ENCODE measurements at regions not wholly inside any gene's neighbourhood (a gene's known extent, or its start where the extent isn't known, plus 50 kb on each side); places are given as distances from the start of the nearest gene placed in this dataset.

DNA sequence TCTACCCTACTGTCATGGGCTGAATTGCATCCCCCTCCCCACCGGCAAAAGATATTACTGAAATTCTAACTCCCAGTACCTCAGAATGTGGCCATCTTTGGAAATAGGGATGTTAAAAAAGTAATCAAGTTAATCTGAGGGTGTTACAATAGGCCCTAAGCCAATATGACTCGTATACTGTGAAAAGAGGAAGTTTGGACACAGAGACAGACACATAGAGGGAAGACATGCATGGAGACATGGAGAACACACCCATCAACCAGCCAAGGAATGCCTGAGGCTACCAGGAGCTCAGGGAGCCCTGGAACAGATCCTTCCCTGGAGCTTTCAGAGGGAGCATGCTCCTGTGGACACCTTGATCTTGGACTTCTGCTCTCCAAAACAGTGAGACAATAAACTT lies 138.2 kb upstream of the ADO start:
- Histone ChIP-seq H3K27me3 (ENCODE audit: insufficient read depth) (peaks cover 4% of the 10 kb centered on the region; the same call in 1 of the 2 replicates), H3K9ac (no peak overlapping the region), H3K4me1 (ENCODE audit: control insufficient read depth in 1 of 2, insufficient read depth in 2 of 2, low read depth in 1 of 2, low read length in 1 of 2) (no peaks in the 10 kb centered on the region), H3K4me3 (ENCODE audit: low read depth in 2 of 2, low read length in 1 of 2) (no peak overlapping the region), H3K36me3 (replicated peaks in 1 of 2; ENCODE audit: control insufficient read depth in 1 of 2, insufficient read depth in 2 of 2, low read length in 1 of 2) (no peaks in the 10 kb centered on the region), H2AFZ (ENCODE audit: low read depth) (no peak overlapping the region), H3K9me3 (no peaks in the 10 kb centered on the region), H4K20me1 (ENCODE audit: insufficient read depth) (no peaks in the 10 kb centered on the region), H3K27ac (ENCODE audit: low read depth in 2 of 2, low read length in 1 of 2) (no peak overlapping the region), H3K9me2 (no peaks in the 10 kb centered on the region), H3K79me2 (ENCODE audit: insufficient read depth) (no peaks in the 10 kb centered on the region), H3F3A (replicated peaks; ENCODE audit: insufficient read depth) (no peaks in the 10 kb centered on the region), H3K4me2 (no peak overlapping the region)
- 20% methylated on average over 2 of the region's 2 CpGs for WGBS (ENCODE audit: low lambda C conversion rate)
- TF ChIP-seq FOSL2 (IDR thresholded peaks at IDR 0.05; ENCODE audit: borderline replicate concordance, low read depth): no peak
- no peak for TF ChIP-seq SIN3A (IDR thresholded peaks at IDR 0.05; ENCODE audit: borderline replicate concordance, low read depth, low read length)
- TF ChIP-seq, protein P1, sequence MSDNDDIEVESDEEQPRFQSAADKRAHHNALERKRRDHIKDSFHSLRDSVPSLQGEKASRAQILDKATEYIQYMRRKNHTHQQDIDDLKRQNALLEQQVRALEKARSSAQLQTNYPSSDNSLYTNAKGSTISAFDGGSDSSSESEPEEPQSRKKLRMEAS (IDR thresholded peaks at IDR 0.05; ENCODE audit: low read depth): no peak
- TF ChIP-seq, protein P2, sequence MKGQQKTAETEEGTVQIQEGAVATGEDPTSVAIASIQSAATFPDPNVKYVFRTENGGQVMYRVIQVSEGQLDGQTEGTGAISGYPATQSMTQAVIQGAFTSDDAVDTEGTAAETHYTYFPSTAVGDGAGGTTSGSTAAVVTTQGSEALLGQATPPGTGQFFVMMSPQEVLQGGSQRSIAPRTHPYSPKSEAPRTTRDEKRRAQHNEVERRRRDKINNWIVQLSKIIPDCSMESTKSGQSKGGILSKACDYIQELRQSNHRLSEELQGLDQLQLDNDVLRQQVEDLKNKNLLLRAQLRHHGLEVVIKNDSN (IDR thresholded peaks at IDR 0.05; ENCODE audit: borderline replicate concordance, low read depth): no peak
- no peak for TF ChIP-seq RCOR1 (IDR thresholded peaks at IDR 0.05; ENCODE audit: low read length)
- no peak for TF ChIP-seq POLR2AphosphoS5 (IDR thresholded peaks at IDR 0.05; ENCODE audit: low read depth, low read length)
- TF ChIP-seq NFIC (IDR thresholded peaks at IDR 0.05; ENCODE audit: borderline replicate concordance): no peak
- TF ChIP-seq, protein P3, sequence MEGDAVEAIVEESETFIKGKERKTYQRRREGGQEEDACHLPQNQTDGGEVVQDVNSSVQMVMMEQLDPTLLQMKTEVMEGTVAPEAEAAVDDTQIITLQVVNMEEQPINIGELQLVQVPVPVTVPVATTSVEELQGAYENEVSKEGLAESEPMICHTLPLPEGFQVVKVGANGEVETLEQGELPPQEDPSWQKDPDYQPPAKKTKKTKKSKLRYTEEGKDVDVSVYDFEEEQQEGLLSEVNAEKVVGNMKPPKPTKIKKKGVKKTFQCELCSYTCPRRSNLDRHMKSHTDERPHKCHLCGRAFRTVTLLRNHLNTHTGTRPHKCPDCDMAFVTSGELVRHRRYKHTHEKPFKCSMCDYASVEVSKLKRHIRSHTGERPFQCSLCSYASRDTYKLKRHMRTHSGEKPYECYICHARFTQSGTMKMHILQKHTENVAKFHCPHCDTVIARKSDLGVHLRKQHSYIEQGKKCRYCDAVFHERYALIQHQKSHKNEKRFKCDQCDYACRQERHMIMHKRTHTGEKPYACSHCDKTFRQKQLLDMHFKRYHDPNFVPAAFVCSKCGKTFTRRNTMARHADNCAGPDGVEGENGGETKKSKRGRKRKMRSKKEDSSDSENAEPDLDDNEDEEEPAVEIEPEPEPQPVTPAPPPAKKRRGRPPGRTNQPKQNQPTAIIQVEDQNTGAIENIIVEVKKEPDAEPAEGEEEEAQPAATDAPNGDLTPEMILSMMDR (IDR thresholded peaks at IDR 0.05): no peak
- TF ChIP-seq, protein P4, sequence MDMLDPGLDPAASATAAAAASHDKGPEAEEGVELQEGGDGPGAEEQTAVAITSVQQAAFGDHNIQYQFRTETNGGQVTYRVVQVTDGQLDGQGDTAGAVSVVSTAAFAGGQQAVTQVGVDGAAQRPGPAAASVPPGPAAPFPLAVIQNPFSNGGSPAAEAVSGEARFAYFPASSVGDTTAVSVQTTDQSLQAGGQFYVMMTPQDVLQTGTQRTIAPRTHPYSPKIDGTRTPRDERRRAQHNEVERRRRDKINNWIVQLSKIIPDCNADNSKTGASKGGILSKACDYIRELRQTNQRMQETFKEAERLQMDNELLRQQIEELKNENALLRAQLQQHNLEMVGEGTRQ (IDR thresholded peaks at IDR 0.05; ENCODE audit: borderline replicate concordance, low read depth, low read length): no peak
- TF ChIP-seq FOXJ3 (CRISPR knock-in tag; IDR thresholded peaks at IDR 0.05): no peak
- no peak for TF ChIP-seq MEF2A (IDR thresholded peaks at IDR 0.05; ENCODE audit: borderline replicate concordance, low read depth)
- TF ChIP-seq CHD2 (IDR thresholded peaks at IDR 0.05; ENCODE audit: low read length, partially characterized antibody): no peak
- TF ChIP-seq, protein P5, sequence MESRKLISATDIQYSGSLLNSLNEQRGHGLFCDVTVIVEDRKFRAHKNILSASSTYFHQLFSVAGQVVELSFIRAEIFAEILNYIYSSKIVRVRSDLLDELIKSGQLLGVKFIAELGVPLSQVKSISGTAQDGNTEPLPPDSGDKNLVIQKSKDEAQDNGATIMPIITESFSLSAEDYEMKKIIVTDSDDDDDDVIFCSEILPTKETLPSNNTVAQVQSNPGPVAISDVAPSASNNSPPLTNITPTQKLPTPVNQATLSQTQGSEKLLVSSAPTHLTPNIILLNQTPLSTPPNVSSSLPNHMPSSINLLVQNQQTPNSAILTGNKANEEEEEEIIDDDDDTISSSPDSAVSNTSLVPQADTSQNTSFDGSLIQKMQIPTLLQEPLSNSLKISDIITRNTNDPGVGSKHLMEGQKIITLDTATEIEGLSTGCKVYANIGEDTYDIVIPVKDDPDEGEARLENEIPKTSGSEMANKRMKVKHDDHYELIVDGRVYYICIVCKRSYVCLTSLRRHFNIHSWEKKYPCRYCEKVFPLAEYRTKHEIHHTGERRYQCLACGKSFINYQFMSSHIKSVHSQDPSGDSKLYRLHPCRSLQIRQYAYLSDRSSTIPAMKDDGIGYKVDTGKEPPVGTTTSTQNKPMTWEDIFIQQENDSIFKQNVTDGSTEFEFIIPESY (IDR thresholded peaks at IDR 0.05; ENCODE audit: borderline replicate concordance, low read depth): no peak
- TF ChIP-seq GABPA (IDR thresholded peaks at IDR 0.05; ENCODE audit: low read depth): no peak
- TF ChIP-seq TCF12 (IDR thresholded peaks at IDR 0.05): no peak
- no peak for TF ChIP-seq RFX5 (IDR thresholded peaks at IDR 0.05; ENCODE audit: low read length)
- no peak for DNase-seq
- ChIA-PET POLR2A (no interaction called here), CTCF (no interaction called here)

Data from SK-N-SH (cell line).